Right lobe of liver (tissue), 4 donors: ENCODE measurements at regions not wholly inside any gene's neighbourhood (a gene's known extent, or its start where the extent isn't known, plus 50 kb on each side); places are given as distances from the start of the nearest gene placed in this dataset.

Experiments used
- POLR2A ChIP-seq: fragments of 450-650 bp; IDR thresholded peaks from one replicate; pipeline ENCODE4 v1.6.1; 2017; ENCODE audit warnings: antibody characterized with exemption, mild to moderate bottlenecking
- TF ChIP-seq, protein P1 (sequence below), 4 donors: fragments of 200-600 bp in 3 of 4; fragments of 450-650 bp in 1 of 4; IDR thresholded peaks; one replicate each; pipeline versions ENCODE4 v1.5.1 to v1.8.0; 2016 to 2022; ENCODE audit warnings: antibody characterized with exemption in 4 of 4, mild to moderate bottlenecking in 2 of 4
- donor health status: DM: no; HTN: no; CAD: no.
- donor health status: DM: no; HTN: no; CAD: no.
- donor health status: DM: no; HTN: yes; CAD: no.

DNA sequence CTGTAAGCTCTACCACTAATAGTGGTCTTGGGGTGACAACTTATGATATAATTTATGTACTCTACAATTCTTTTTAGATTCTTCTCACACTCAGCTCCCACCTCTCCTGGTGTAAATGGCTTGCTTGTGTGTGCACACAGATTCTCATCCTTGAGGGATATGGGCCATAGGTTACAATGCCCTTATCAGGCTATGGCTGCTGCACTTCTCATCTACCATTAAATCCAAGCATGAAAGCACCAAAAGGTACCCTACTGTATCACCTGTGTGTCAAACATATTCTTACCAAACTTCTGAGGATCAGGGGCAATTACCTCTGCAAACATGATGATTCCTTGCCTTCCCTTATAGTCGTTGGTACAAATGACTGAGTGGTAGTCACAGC, 891.9 kb downstream of the SQOR start:
- TF ChIP-seq POLR2A = no peak
- TF ChIP-seq, protein P1, sequence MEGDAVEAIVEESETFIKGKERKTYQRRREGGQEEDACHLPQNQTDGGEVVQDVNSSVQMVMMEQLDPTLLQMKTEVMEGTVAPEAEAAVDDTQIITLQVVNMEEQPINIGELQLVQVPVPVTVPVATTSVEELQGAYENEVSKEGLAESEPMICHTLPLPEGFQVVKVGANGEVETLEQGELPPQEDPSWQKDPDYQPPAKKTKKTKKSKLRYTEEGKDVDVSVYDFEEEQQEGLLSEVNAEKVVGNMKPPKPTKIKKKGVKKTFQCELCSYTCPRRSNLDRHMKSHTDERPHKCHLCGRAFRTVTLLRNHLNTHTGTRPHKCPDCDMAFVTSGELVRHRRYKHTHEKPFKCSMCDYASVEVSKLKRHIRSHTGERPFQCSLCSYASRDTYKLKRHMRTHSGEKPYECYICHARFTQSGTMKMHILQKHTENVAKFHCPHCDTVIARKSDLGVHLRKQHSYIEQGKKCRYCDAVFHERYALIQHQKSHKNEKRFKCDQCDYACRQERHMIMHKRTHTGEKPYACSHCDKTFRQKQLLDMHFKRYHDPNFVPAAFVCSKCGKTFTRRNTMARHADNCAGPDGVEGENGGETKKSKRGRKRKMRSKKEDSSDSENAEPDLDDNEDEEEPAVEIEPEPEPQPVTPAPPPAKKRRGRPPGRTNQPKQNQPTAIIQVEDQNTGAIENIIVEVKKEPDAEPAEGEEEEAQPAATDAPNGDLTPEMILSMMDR (IDR thresholded peaks at IDR 0.05) = no peak
